Keratinocyte (primary cell): ENCODE measurements at regions not wholly inside any gene's neighbourhood (a gene's known extent, or its start where the extent isn't known, plus 50 kb on each side); places are given as distances from the start of the nearest gene placed in this dataset.

Source experiments
- CTCF ChIP-seq, 3 experiments: IDR thresholded peaks in 1 of 3; conservative IDR thresholded peaks in 1 of 3; optimal IDR thresholded peaks in 1 of 3; 2 replicates in 2 of 3; 3 replicates in 1 of 3; pipeline versions ENCODE3 to v1.5.1; 2011; ENCODE audit warnings: low read length in 3 of 3, mild to moderate bottlenecking in 3 of 3, moderate library complexity in 2 of 3, control low read depth in 1 of 3, inconsistent platforms in 1 of 3; ENCODE audit not compliant: insufficient read depth in 2 of 3; ENCODE audit errors: extremely low read depth in 1 of 3
- EZH2 ChIP-seq: IDR thresholded peaks from one replicate; pipeline ENCODE4 v1.6.1; 2012; ENCODE audit warnings: inconsistent platforms, mild to moderate bottlenecking, low read length, moderate library complexity

GRCh38 chr6:71545905-71546304, 257.3 kb downstream of the OGFRL1 start:
- TF ChIP-seq EZH2 (no peak), CTCF (optimal IDR thresholded peaks at IDR 0.05 in 1 of 3, IDR thresholded peaks at IDR 0.05 in 1 of 3, conservative IDR thresholded peaks at IDR 0.05 in 1 of 3; ENCODE audit: extremely low read depth in 1 of 3, insufficient read depth in 2 of 3, low read length in 3 of 3) (no peak)
